Small intestine (tissue), 7 donors: ENCODE measurements at regions not wholly inside any gene's neighbourhood (a gene's known extent, or its start where the extent isn't known, plus 50 kb on each side); places are given as distances from the start of the nearest gene placed in this dataset.

Experiments
- DNase-seq, 2 donors: peaks; one replicate each; pipeline versions ENCODE4 v3.0.0 to v3.0.0-alpha.2; 2013
- FAIRE-seq: peaks from 2 replicates; lab custom pipeline; 2012; peaks lifted over from hg19 to GRCh38; lab: Jason Lieb, UNC
- H3K27ac ChIP-seq, 3 donors: one replicate each; pipeline ENCODE4 v1.5.1; 2013; ENCODE audit warnings: low read length in 2 of 3, mild to moderate bottlenecking in 2 of 3, control low read depth in 1 of 3, inconsistent platforms in 1 of 3, low read depth in 1 of 3, moderate library complexity in 1 of 3
- H3K27me3 ChIP-seq, 3 donors: one replicate each; pipeline ENCODE4 v1.6.1; 2013; ENCODE audit warnings: low read length in 3 of 3, inconsistent platforms in 1 of 3; ENCODE audit not compliant: control insufficient read depth in 3 of 3, insufficient read depth in 3 of 3
- H3K36me3 ChIP-seq, 3 donors: one replicate each; pipeline ENCODE4 v1.6.1; 2013; ENCODE audit warnings: low read length in 3 of 3, inconsistent platforms in 1 of 3, low read depth in 1 of 3, mild to moderate bottlenecking in 1 of 3, moderate library complexity in 1 of 3; ENCODE audit not compliant: control insufficient read depth in 3 of 3, insufficient read depth in 2 of 3
- H3K4me1 ChIP-seq, 3 donors: one replicate each; pipeline ENCODE4 v1.6.1; 2013; ENCODE audit warnings: low read length in 2 of 3, inconsistent platforms in 1 of 3, low read depth in 1 of 3, mild to moderate bottlenecking in 1 of 3, moderate library complexity in 1 of 3; ENCODE audit not compliant: control insufficient read depth in 3 of 3, insufficient read depth in 2 of 3
- H3K4me3 ChIP-seq, 3 donors: one replicate each; pipeline ENCODE4 v1.5.1; 2013; ENCODE audit warnings: low read length in 3 of 3, control low read depth in 1 of 3, inconsistent platforms in 1 of 3, low read depth in 1 of 3, mild to moderate bottlenecking in 1 of 3, moderate library complexity in 1 of 3
- H3K9me3 ChIP-seq, 2 donors: one replicate each; pipeline ENCODE4 v1.6.1; 2013; ENCODE audit warnings: low read depth in 1 of 2, low read length in 1 of 2; ENCODE audit not compliant: control insufficient read depth in 2 of 2, insufficient read depth in 1 of 2
- WGBS, 3 donors: extraction: QIAGEN DNeasy Blood & Tissue Kit; methylation state at CpG; one replicate each; pipeline ENCODE4 v1.1.7; 2013; 5-methylcytosine and 5-hydroxymethylcytosine counted together
- donor health status: healthy with polysubstance abuse.
- donor health status: control.
- donor health status: control.
- donor health status: Bipolar disorder and iron deficiency.
- donor health status: healthy.

GRCh38 chr2:7609974-7610373 lies 692.8 kb downstream of the RNF144A start:
- DNase-seq: no peak
- FAIRE-seq: no peak
- Histone ChIP-seq H3K27me3 (no peaks in the 10 kb centered on the region), H3K9me3 (no peaks in the 10 kb centered on the region), H3K27ac (no peak overlapping the region), H3K4me1 (no peaks in the 10 kb centered on the region), H3K36me3 (no peaks in the 10 kb centered on the region), H3K4me3 (no peak overlapping the region)
- WGBS, 3 donors: 76 to 87% (median 85%) methylated on average over 8 of the region's 8 CpGs

GRCh38 chr2:7611750-7612149 lies 694.5 kb downstream of the RNF144A start:
- 34 to 60% (median 51%) methylated on average over 4 of the region's 4 CpGs for WGBS, 3 donors
- H3K36me3 ChIP-seq: no peaks in the 10 kb centered on the region
- FAIRE-seq: no peak
- H3K4me3 ChIP-seq: no peak overlapping the region
- H3K27me3 ChIP-seq: no peaks in the 10 kb centered on the region
- H3K4me1 ChIP-seq: no peaks in the 10 kb centered on the region
- H3K27ac ChIP-seq: no peak overlapping the region
- no peak for DNase-seq
- no peaks in the 10 kb centered on the region for H3K9me3 ChIP-seq

GRCh38 chr2:7612969-7613368 lies 695.8 kb downstream of the RNF144A start:
- FAIRE-seq: no peak

GRCh38 chr2:7613831-7614230 lies 696.6 kb downstream of the RNF144A start:
- H3K4me3 ChIP-seq: no peak overlapping the region
- H3K4me1 ChIP-seq: no peaks in the 10 kb centered on the region
- 80 to 90% (median 88%) methylated on average over 6 of the region's 6 CpGs for WGBS, 3 donors
- no peaks in the 10 kb centered on the region for H3K36me3 ChIP-seq
- no peaks in the 10 kb centered on the region for H3K27me3 ChIP-seq
- no peak for DNase-seq
- no peak for FAIRE-seq
- no peak overlapping the region for H3K27ac ChIP-seq
- no peaks in the 10 kb centered on the region for H3K9me3 ChIP-seq

More at GRCh38 chr2:7612969-7613368, 695.8 kb downstream of the RNF144A start:
- H3K27ac ChIP-seq: no peak overlapping the region
- H3K27me3 ChIP-seq: no peaks in the 10 kb centered on the region
- H3K36me3 ChIP-seq: no peaks in the 10 kb centered on the region
- DNase-seq: no peak
- no peaks in the 10 kb centered on the region for H3K9me3 ChIP-seq
- no peak overlapping the region for H3K4me3 ChIP-seq
- H3K4me1 ChIP-seq: no peaks in the 10 kb centered on the region
- 47 to 57% (median 51%) methylated on average over 3 of the region's 3 CpGs for WGBS, 3 donors

- Histone ChIP-seq H3K4me3 (no peak overlapping the region), H3K9me3 (no peaks in the 10 kb centered on the region), H3K4me1 (no peaks in the 10 kb centered on the region), H3K36me3 (no peaks in the 10 kb centered on the region), H3K27ac (no peak overlapping the region), H3K27me3 (peaks cover 0 to 1% (median 0%) of the 10 kb centered on the region in 3 donors)
- 44 to 61% (median 60%) methylated on average over 2 to 3 of the region's 3 CpGs for whole genome bisulfite sequencing, 3 donors
- no peak for DNase-seq
- no peak for FAIRE-seq
Observed at GRCh38 chr2:7618031-7618430, 700.8 kb downstream of the RNF144A start.

- no peak overlapping the region for H3K4me3 ChIP-seq
Observed at GRCh38 chr2:7619203-7619970, 702.2 kb downstream of the RNF144A start.

GRCh38 chr2:7620255-7620654 lies 703.0 kb downstream of the RNF144A start:
- Histone ChIP-seq H3K27ac (no peak overlapping the region), H3K36me3 (no peaks in the 10 kb centered on the region), H3K27me3 (peaks cover 0 to 1% (median 0%) of the 10 kb centered on the region in 3 donors), H3K4me1 (no peaks in the 10 kb centered on the region), H3K9me3 (no peaks in the 10 kb centered on the region), H3K4me3 (no peak overlapping the region)
- DNase-seq: no peak
- no peak for FAIRE-seq
- 75 to 94% (median 86%) methylated on average over 1 of the region's 1 CpG for WGBS, 3 donors

More at GRCh38 chr2:7619203-7619970, 702.2 kb downstream of the RNF144A start:
- peaks cover 0 to 1% (median 0%) of the 10 kb centered on the region in 3 donors for H3K27me3 ChIP-seq
- WGBS, 3 donors: 78 to 82% (median 80%) methylated on average over 8 of the region's 8 CpGs
- FAIRE-seq: no peak
- H3K27ac ChIP-seq: no peak overlapping the region
- H3K9me3 ChIP-seq: no peaks in the 10 kb centered on the region
- no peaks in the 10 kb centered on the region for H3K4me1 ChIP-seq
- DNase-seq: no peak
- no peaks in the 10 kb centered on the region for H3K36me3 ChIP-seq

GRCh38 chr2:7621018-7621814 lies 704.0 kb downstream of the RNF144A start:
- FAIRE-seq: no peak
- H3K36me3 ChIP-seq: no peaks in the 10 kb centered on the region
- 78 to 79% (median 78%) methylated on average over 4 of the region's 4 CpGs for WGBS, 3 donors

More at GRCh38 chr2:7621018-7621814, 704.0 kb downstream of the RNF144A start:
- no peak for DNase-seq
- Histone ChIP-seq H3K27me3 (peaks cover 0 to 1% (median 0%) of the 10 kb centered on the region in 3 donors), H3K27ac (no peak overlapping the region), H3K4me3 (no peak overlapping the region), H3K4me1 (no peaks in the 10 kb centered on the region), H3K9me3 (no peaks in the 10 kb centered on the region)
